Mesendoderm (in vitro differentiated cells): ENCODE measurements at regions not wholly inside any gene's neighbourhood (a gene's known extent, or its start where the extent isn't known, plus 50 kb on each side); places are given as distances from the start of the nearest gene placed in this dataset.
A peak's percentile ranks its signal among the peaks of the same experiment; 100 is the strongest.

Experiments used
- DNase-seq: peaks from one replicate; pipeline ENCODE4 v3.0.0; 2013
- H2AK5ac ChIP-seq: 2 replicates; pipeline ENCODE4 v1.6.1; 2013; ENCODE audit warnings: low read length, inconsistent platforms
- H2BK120ac ChIP-seq: 2 replicates; pipeline ENCODE4 v1.6.1; 2013; ENCODE audit warnings: low read depth, mild to moderate bottlenecking, low read length, moderate library complexity, mixed read lengths
- H2BK15ac ChIP-seq: replicated peaks from 2 replicates; pipeline ENCODE4 v1.6.1; 2013; ENCODE audit warnings: low read depth, mild to moderate bottlenecking, moderate library complexity
- H2BK5ac ChIP-seq: 2 replicates; pipeline ENCODE4 v1.6.1; 2013; ENCODE audit warnings: low read length, inconsistent platforms
- H3K18ac ChIP-seq: 2 replicates; pipeline ENCODE4 v1.6.1; 2013; ENCODE audit warnings: mild to moderate bottlenecking, low read length, mixed read lengths
- H3K23ac ChIP-seq: one replicate; pipeline ENCODE4 v1.6.1; 2013; ENCODE audit warnings: low read length
- H3K27ac ChIP-seq: 2 replicates; pipeline ENCODE4 v1.5.1; 2013; ENCODE audit warnings: low read depth, mild to moderate bottlenecking, inconsistent platforms, low read length, moderate library complexity
- H3K27me3 ChIP-seq: 2 replicates; pipeline ENCODE4 v1.6.1; 2013; ENCODE audit warnings: low read length, control low read depth, mild to moderate bottlenecking, inconsistent platforms; ENCODE audit not compliant: insufficient read depth, poor library complexity
- H3K36me3 ChIP-seq: 2 replicates; pipeline ENCODE4 v1.6.1; 2013; ENCODE audit warnings: low read length, inconsistent platforms; ENCODE audit not compliant: control insufficient read depth, insufficient read depth
- H3K4ac ChIP-seq: one replicate; pipeline ENCODE4 v1.6.1; 2013; ENCODE audit warnings: low read depth, mild to moderate bottlenecking, low read length, moderate library complexity
- H3K4me1 ChIP-seq: 2 replicates; pipeline ENCODE4 v1.6.1; 2013; ENCODE audit warnings: low read depth, low read length, inconsistent platforms; ENCODE audit not compliant: control insufficient read depth
- H3K4me2 ChIP-seq: 2 replicates; pipeline ENCODE4 v1.6.1; 2013; ENCODE audit warnings: low read length
- H3K4me3 ChIP-seq: 2 replicates; pipeline ENCODE4 v1.5.1; 2013; ENCODE audit warnings: mild to moderate bottlenecking, low read length
- H3K56ac ChIP-seq: one replicate; pipeline ENCODE4 v1.6.1; 2013; ENCODE audit warnings: low read length
- H3K79me1 ChIP-seq: 2 replicates; pipeline ENCODE4 v1.6.1; 2013; ENCODE audit warnings: low read length, inconsistent platforms
- H3K79me2 ChIP-seq: 2 replicates; pipeline ENCODE4 v1.6.1; 2013; ENCODE audit warnings: mild to moderate bottlenecking, low read length; ENCODE audit not compliant: control insufficient read depth, insufficient read depth
- H3K9ac ChIP-seq: 2 replicates; pipeline ENCODE4 v1.6.1; 2013; ENCODE audit warnings: low read length, inconsistent platforms
- H4K5ac ChIP-seq: one replicate; pipeline ENCODE4 v1.6.1; 2013; ENCODE audit warnings: low read length
- H4K8ac ChIP-seq: one replicate; pipeline ENCODE4 v1.6.1; 2013; ENCODE audit warnings: low read depth, mild to moderate bottlenecking, control low read depth, low read length, moderate library complexity
- WGBS: extraction: QIAGEN DNeasy Blood & Tissue Kit; methylation state at CpG from one replicate; pipeline ENCODE4 v1.1.7; 2013; ENCODE audit warnings: low lambda C conversion rate, missing lambda C conversion rate; ENCODE audit not compliant: insufficient coverage; ENCODE audit errors: extremely low coverage; 5-methylcytosine and 5-hydroxymethylcytosine counted together

- H3K4me1 ChIP-seq: peaks cover 2% of the 10 kb centered on the region
- no CpG with 5 or more reads among the region's 1 CpG for WGBS
- H3K36me3 ChIP-seq: no peaks in the 10 kb centered on the region
- no peak overlapping the region for H4K5ac ChIP-seq
- H2BK5ac ChIP-seq: no peak overlapping the region
- no peak overlapping the region for H3K4me2 ChIP-seq
- H2AK5ac ChIP-seq: no peak overlapping the region
- no peaks in the 10 kb centered on the region for H3K79me1 ChIP-seq
- H3K18ac ChIP-seq: no peak overlapping the region
- no peaks in the 10 kb centered on the region for H3K79me2 ChIP-seq
- no peak overlapping the region for H3K9ac ChIP-seq
- no peak for DNase-seq
- no peak overlapping the region for H3K4ac ChIP-seq
- H3K56ac ChIP-seq: no peak overlapping the region
- H4K8ac ChIP-seq: no peak overlapping the region
- no peaks in the 10 kb centered on the region for H3K27me3 ChIP-seq
- H2BK120ac ChIP-seq: no peak overlapping the region
- H3K4me3 ChIP-seq: no peak overlapping the region
- no peak overlapping the region for H2BK15ac ChIP-seq
- no peak overlapping the region for H3K27ac ChIP-seq
- no peak overlapping the region for H3K23ac ChIP-seq
Observed at GRCh38 chr2:51232027-51232426, 200.1 kb upstream of the NRXN1 start.

- H3K27ac ChIP-seq: no peak overlapping the region
- peaks cover 2% of the 10 kb centered on the region for H3K4me1 ChIP-seq
- H3K9ac ChIP-seq: no peak overlapping the region
- H3K18ac ChIP-seq: no peak overlapping the region
- no peak for DNase-seq
- H2BK15ac ChIP-seq: no peak overlapping the region
- H3K79me2 ChIP-seq: no peaks in the 10 kb centered on the region
- no peak overlapping the region for H3K4ac ChIP-seq
- H3K79me1 ChIP-seq: no peaks in the 10 kb centered on the region
- H2AK5ac ChIP-seq: no peak overlapping the region
- WGBS: no CpG with 5 or more reads among the region's 2 CpGs
- H3K56ac ChIP-seq: no peak overlapping the region
- no peak overlapping the region for H2BK120ac ChIP-seq
- no peak overlapping the region for H2BK5ac ChIP-seq
- no peak overlapping the region for H4K5ac ChIP-seq
- no peak overlapping the region for H3K4me2 ChIP-seq
- no peaks in the 10 kb centered on the region for H3K27me3 ChIP-seq
- no peak overlapping the region for H3K23ac ChIP-seq
- no peak overlapping the region for H4K8ac ChIP-seq
- no peak overlapping the region for H3K4me3 ChIP-seq
- H3K36me3 ChIP-seq: no peaks in the 10 kb centered on the region
Observed at GRCh38 chr2:51231071-51231470, 199.1 kb upstream of the NRXN1 start.

- DNase-seq: no peak
- no peaks in the 10 kb centered on the region for H3K79me1 ChIP-seq
- H3K18ac ChIP-seq: no peak overlapping the region
- no peak overlapping the region for H3K27ac ChIP-seq
- H2BK15ac ChIP-seq: no peak overlapping the region
- H3K9ac ChIP-seq: no peak overlapping the region
- no peak overlapping the region for H3K4me2 ChIP-seq
- no peak overlapping the region for H3K4me3 ChIP-seq
- H2AK5ac ChIP-seq: no peak overlapping the region
- H3K4ac ChIP-seq: no peak overlapping the region
- H2BK5ac ChIP-seq: no peak overlapping the region
- WGBS: no CpG with 5 or more reads among the region's 3 CpGs
- no peaks in the 10 kb centered on the region for H3K27me3 ChIP-seq
- H2BK120ac ChIP-seq: no peak overlapping the region
- H3K4me1 ChIP-seq: no peaks in the 10 kb centered on the region
- H3K36me3 ChIP-seq: no peaks in the 10 kb centered on the region
- no peak overlapping the region for H3K23ac ChIP-seq
- H3K79me2 ChIP-seq: no peaks in the 10 kb centered on the region
- no peak overlapping the region for H4K8ac ChIP-seq
- no peak overlapping the region for H3K56ac ChIP-seq
- H4K5ac ChIP-seq: no peak overlapping the region
Observed at GRCh38 chr2:51225377-51225776, 193.4 kb upstream of the NRXN1 start.

- H3K27me3 ChIP-seq: no peaks in the 10 kb centered on the region
- H3K4ac ChIP-seq: no peak overlapping the region
- H3K56ac ChIP-seq: no peak overlapping the region
- no peak overlapping the region for H3K23ac ChIP-seq
- no peak overlapping the region for H2BK120ac ChIP-seq
- H4K5ac ChIP-seq: no peak overlapping the region
- no peak for DNase-seq
- no peak overlapping the region for H3K4me2 ChIP-seq
- H2BK15ac ChIP-seq: no peak overlapping the region
- H3K79me2 ChIP-seq: no peaks in the 10 kb centered on the region
- H3K18ac ChIP-seq: no peak overlapping the region
- H4K8ac ChIP-seq: no peak overlapping the region
- H3K4me1 ChIP-seq: no peaks in the 10 kb centered on the region
- H3K79me1 ChIP-seq: no peaks in the 10 kb centered on the region
- no peak overlapping the region for H3K9ac ChIP-seq
- H3K36me3 ChIP-seq: no peaks in the 10 kb centered on the region
- no peak overlapping the region for H3K27ac ChIP-seq
- no peak overlapping the region for H2AK5ac ChIP-seq
- no peak overlapping the region for H3K4me3 ChIP-seq
- H2BK5ac ChIP-seq: no peak overlapping the region
Observed at GRCh38 chr2:51224790-51225189, 192.9 kb upstream of the NRXN1 start.

- H3K36me3 ChIP-seq: no peaks in the 10 kb centered on the region
- H3K27me3 ChIP-seq: no peaks in the 10 kb centered on the region
- H4K8ac ChIP-seq: peak overlapping the region; percentile 56
- H4K5ac ChIP-seq: no peak overlapping the region
- no peak overlapping the region for H3K4ac ChIP-seq
- H3K56ac ChIP-seq: no peak overlapping the region
- H3K4me2 ChIP-seq: no peak overlapping the region
- H2BK120ac ChIP-seq: no peak overlapping the region
- H3K18ac ChIP-seq: no peak overlapping the region
- no peak overlapping the region for H2BK15ac ChIP-seq
- H3K23ac ChIP-seq: no peak overlapping the region
- WGBS: no CpG with 5 or more reads among the region's 4 CpGs
- H3K27ac ChIP-seq: no peak overlapping the region
- no peaks in the 10 kb centered on the region for H3K79me1 ChIP-seq
- H3K79me2 ChIP-seq: no peaks in the 10 kb centered on the region
- no peaks in the 10 kb centered on the region for H3K4me1 ChIP-seq
- H3K9ac ChIP-seq: no peak overlapping the region
- H2AK5ac ChIP-seq: no peak overlapping the region
- no peak for DNase-seq
- H3K4me3 ChIP-seq: no peak overlapping the region
- no peak overlapping the region for H2BK5ac ChIP-seq
Observed at GRCh38 chr2:51222106-51222505, 190.2 kb upstream of the NRXN1 start.

GRCh38 chr2:51220606-51221005 lies 188.7 kb upstream of the NRXN1 start:
- H3K27ac ChIP-seq: no peak overlapping the region
- no peak overlapping the region for H2BK15ac ChIP-seq
- H3K79me2 ChIP-seq: no peaks in the 10 kb centered on the region
- H3K56ac ChIP-seq: no peak overlapping the region
- H3K79me1 ChIP-seq: no peaks in the 10 kb centered on the region
- no peak overlapping the region for H3K18ac ChIP-seq
- H3K36me3 ChIP-seq: no peaks in the 10 kb centered on the region
- H2BK120ac ChIP-seq: no peak overlapping the region
- DNase-seq: no peak
- H3K4me3 ChIP-seq: no peak overlapping the region
- H3K23ac ChIP-seq: no peak overlapping the region
- H2BK5ac ChIP-seq: no peak overlapping the region
- no peak overlapping the region for H3K4ac ChIP-seq
- H4K5ac ChIP-seq: no peak overlapping the region
- no peak overlapping the region for H2AK5ac ChIP-seq
- no peak overlapping the region for H4K8ac ChIP-seq
- no peak overlapping the region for H3K4me2 ChIP-seq
- no peaks in the 10 kb centered on the region for H3K27me3 ChIP-seq
- H3K4me1 ChIP-seq: no peaks in the 10 kb centered on the region
- no peak overlapping the region for H3K9ac ChIP-seq
